HG03039 (cell line): ENCODE measurements at regions not wholly inside any gene's neighbourhood (a gene's known extent, or its start where the extent isn't known, plus 50 kb on each side); places are given as distances from the start of the nearest gene placed in this dataset.
"Not testable (repeated sequence)": the region's sequence is repeated elsewhere in the genome, so short reads cannot be mapped to it uniquely, and the experiment has no call there.

Experiments used
- ATAC-seq: cut with Tn5 transposase; IDR thresholded peaks from one replicate; pipeline ENCODE4 v1.9.1; 2021; ENCODE audit warnings: mild to moderate bottlenecking, moderate library complexity; ENCODE audit not compliant: unreplicated experiment

DNA sequence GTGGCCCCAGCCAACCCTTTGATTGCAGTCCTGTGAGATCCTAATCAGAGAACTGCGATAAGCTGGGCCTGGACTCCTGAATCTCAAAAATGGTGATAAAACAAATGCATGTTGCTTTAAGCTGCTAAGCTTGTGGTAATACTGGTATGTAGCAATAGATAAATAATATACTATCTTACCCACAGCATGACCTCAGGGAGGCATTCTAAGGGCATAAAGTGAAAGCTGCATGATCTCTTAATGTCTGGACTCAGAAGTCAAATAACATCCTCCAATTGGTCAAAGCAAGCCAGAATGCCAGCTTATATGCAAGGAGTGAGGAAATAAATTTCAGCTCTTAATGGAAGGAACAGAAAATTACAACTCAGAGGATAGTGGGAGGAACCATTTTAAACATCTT lies 246.1 kb downstream of the FSIP2 start:
- no peak for ATAC-seq

DNA sequence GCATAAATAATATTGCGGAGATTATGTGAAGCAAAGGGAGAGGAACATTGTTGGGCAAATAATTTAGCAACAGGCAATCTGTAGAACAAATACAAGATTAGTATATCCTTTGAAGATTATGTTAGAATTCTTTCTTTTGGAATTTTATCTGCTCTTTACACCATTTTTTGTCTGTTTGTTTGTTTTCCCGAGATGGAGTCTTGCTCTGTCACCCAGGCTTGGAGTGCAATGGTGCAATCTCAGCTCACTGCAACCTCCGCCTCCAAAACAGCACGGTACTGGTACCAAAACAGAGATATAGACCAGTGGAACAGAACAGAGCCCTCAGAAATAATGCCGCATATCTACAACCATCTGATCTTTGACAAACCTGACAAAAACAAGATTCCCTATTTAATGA lies 250.3 kb downstream of the FSIP2 start:
- not testable (repeated sequence) for ATAC-seq

DNA sequence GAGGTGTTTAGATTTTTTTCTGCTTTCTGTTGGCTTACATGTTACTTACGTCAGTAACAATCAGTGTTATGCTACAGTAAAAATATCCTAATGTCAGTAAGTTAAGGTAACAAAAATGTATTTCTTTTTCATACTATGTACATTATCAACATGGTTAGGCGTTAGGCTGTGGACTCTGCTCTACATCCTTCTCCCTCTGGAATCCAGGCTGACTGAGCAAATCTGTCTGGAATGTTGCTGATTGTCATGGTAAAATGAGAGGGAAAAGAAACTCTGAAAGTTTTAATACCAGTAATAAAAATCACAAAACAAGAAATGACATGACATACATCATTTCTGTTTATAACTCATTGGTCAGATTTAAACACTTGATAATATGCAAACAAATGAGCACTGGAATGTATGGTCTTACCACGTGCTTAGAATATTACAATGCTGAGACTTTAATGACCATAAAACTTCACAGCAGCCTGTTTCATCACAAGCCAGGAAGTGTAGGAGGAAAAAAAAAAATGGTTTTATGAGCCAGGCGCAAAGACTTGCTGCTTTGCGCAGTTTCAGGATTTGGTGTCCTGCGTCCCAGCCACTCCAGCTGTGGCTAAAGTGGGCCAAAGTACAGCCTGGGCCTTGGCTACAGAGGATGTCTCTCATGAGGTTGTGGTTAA lies 252.4 kb downstream of the FSIP2 start:
- no peak for ATAC-seq

DNA sequence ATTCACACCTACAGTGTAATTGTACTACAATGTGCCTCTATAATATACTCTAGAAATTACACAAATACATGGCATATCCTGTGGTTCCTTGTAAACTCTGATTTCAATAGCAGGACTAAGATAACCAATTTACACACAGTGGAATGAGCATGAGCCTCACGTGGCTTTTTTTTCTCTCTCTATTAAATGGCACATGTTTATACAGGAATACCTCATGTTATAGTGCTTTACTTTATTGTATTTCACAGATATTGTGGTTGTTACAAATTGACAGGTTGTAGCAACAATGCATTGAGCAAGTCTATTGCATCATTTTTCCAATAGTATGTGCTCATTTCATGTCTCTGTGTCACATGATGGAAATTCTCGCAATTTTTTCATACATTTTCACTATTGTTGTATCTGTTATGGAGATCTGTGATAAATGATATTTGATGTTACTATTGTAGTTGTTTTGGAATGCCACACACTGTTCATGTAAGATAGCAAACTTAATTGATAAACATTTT lies 260.0 kb downstream of the FSIP2 start:
- no peak for ATAC-seq

DNA sequence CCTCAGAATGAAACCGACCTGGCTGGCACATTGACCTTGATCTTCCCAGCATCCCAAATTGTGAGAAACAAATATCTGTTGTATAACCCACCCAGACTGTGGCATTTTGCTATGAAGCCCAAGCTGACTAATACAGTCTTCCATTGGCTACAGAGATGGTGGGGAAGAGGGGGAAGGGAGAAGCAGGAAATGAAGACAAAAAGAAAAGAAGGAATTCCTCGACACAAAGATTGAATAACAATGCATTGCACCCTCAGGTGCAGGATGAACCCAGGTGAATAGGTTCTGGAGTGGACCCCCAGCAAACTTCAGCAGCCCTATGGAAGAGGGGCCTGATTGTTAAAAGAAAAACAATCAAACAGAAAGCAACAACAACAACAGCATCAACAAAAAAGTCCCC lies 270.7 kb downstream of the FSIP2 start:
- no peak for ATAC-seq

DNA sequence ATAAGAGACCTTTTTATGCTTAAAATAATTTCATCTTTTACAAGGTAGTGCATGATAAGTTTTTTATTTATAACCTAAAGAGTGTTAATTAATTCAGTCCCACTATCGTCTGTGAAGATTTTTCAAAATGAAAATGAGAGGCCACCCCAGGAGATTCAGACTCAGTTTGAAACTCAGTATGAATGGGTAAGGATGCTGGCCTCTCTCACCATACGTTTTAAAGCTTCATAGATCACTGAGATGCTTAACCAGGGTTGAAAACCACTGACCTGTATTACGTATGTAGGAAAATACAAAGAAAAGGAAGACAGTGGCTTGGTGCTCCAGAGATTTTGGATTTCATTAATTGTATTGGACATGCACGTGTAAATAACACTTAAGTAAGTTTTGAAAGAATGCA lies 278.7 kb downstream of the FSIP2 start:
- no peak for ATAC-seq

DNA sequence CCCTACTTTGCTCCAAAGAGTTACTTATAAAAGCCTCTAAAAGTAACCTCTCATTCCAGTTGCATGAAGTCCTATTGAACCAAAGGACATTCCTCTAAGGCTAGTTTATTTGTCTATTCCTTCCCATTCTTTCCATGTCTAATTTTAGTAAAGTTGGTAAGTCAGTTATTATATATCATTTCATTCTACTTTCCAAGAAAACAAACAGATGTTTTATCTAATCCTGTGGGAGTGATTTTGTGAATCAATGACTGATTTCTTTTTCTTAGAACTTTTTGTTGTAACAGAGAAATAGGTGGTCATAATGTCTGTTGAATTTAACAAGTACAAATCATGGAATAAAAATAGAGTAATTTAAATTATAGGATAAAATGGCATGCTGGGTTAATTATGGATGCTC lies 286.3 kb downstream of the FSIP2 start:
- ATAC-seq = no peak

DNA sequence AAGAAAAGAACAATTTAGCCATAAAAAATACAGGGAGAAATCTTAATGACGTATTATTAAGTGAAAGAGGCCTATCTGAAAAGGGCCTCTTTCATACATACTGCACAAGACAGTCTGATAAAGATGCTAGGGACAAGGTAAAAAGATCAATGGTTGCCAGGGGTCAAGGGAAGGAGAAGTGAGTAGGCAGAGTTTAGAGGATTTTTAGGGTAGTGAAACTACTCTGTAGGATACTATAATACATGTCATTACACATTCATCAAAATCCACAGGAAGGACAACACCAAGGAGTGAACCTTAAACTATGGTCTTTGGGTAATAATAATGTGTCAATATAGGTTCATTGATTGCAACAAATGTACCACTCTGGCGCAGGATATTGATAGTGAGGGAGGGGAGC lies 289.3 kb downstream of the FSIP2 start:
- no peak for ATAC-seq

DNA sequence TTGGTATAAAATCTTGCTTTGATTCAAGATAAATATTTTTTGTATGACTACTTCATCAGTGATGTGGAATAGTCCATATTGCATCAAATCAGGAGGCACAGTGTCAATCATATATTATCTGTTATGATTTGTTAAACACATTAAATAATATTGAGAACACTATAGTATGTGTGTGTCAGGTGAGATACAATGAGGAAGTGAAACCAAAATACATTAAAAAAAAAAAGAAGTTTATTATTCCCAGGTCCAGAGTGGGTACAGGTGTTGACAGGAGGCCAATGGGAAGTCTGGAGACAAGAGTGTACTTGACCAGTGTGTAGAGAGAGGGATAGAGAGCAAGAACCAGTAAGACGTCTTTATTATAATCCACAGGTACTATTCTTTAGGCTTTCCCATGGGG lies 292.6 kb downstream of the FSIP2 start:
- no peak for ATAC-seq

DNA sequence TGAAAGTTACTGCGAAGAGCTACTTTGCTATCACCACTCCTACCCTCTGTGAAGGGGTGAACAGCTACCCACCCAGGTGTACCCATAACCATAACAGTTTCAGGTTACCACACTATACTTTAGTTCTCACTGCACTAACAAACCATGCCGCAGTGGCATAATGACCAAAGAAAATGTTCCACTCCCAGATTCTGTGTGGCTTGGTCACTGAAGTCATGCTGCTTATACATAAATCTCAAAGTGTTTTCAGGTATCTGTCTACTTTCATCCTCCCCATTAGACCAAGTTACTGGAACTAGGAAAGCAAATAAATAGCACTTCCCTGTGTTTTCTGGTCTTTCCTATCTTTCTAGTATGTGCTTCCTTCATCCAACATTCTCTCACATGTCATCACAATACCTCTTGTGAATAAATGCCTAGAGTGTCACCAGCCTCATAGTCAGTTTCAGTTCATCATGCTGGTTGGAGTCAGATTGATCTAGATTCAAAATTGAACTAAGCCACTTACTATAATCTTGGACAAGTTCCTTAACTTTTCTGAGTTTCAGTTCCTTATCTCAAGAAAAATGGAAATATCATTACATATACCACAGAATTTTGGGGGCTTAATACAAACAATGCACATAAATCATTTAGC lies 293.6 kb downstream of the FSIP2 start:
- no peak for ATAC-seq

DNA sequence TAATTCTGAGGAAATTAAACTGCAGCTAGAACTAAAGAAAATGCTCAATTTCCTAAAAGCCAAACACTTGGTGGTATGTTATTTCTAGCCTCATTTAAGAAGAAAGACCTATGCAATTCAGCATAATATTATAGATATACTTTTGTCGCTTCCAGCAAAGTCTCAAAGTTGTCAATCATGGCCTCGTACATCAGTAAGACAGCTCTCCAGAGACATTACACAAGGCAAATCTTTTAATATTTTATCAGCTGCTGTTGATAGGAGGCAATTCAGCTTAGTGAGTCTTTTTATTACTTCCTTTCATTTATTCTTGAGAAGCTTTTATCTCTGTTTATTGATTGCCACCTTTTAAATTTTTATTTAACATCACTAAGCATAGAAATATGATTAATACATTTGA lies 294.3 kb downstream of the FSIP2 start:
- no peak for ATAC-seq

DNA sequence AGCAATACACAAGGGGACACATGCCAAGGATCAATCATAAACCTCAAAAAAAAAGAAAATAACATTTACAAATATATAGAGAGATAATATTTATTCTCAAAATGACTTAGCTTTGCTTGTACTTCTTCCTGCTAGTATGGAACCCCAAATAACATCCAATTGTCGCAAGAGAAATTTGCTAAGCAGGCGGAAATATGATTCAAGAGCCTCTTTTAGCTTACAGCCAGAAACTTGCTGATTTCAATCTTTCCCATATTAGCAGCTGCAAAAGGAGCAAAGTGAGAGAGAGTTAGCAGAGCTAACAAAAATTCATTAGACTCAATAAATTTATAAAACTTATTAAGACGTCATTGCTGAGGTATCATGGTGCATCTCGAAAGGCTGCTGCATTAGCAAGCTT lies 294.9 kb downstream of the FSIP2 start:
- ATAC-seq = no peak

DNA sequence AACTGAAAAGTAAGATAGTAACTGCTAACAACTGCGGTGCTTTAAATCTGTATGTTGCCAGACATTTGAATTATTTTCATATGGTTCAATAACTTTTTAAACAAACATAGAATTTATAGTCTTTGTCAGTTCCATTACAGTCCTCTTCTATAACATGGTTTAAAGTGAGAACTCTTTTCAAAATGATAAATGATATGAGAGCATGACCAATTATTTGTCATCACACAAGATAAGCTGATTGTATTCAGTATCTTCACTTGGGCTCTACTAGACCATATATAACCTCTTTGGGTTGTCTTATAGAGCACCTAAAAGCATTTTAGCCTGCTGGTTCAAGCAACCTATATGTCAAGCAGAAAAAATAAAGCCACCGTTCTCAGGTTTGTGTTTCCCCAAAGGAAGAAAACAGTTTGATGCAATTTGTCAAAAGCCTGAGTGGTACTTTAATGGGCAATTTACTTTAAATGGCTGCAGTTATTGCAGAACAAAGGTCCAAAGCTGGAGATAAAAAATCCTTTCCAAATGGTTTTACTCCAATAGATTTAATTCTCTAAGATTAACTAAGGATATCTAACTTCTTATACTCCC lies 298.4 kb downstream of the FSIP2 start:
- no peak for ATAC-seq

DNA sequence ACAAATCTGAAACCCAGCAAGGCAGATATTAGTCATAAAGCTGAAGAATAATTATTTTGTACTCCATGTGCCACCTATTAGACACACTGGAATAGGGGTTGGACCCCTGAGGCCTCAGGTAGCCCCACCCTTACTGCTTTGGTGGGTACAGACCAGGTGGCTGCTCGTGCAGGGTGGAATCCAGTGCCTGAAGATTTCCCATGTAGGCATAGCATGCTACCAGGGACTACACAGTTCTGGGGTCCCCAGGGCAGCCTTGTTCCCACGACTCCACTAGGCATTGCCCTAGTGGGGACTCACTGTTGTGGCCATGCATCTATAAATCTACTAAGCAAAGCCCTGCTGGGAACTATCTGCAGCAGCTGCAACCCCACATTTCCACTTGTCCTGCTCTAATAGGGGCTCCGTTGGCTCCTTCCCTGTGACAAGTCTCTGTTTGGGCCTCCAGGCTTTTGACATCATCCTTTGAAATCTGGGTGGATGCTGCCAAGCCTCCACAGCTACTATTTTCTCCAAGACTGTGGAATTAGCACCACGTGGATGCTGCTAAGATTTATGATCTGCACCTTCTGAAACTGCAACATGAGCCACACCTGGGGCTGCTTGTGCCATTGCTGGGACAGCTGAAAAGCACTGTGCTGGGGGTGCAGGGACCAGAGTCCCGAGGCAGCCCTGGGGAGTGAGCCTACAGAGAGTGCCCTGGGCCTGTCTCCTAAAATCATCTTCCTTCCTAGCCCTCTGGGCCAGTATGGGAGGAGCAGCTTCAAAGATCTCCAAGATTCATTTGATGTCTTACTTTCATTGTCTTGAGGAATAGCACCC lies 303.8 kb downstream of the FSIP2 start:
- no peak for ATAC-seq

DNA sequence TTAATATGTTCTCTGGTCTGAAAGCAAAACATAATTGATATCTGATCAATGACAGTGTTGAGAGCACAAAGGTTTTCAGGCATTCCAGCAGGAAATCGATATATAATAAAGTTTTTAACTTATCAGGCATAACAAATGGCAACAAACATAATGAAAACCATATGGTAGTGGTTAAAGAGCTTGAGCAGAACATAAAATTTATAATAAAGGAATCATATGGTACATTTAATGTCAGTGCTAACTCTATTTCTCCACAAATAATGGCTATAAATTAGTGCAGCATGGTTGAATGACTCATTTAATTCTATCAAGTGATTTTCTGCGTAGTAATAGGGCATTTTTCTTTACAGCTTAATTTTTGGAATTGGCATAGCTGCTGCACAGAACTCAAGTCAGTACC lies 306.2 kb downstream of the FSIP2 start:
- ATAC-seq = no peak

DNA sequence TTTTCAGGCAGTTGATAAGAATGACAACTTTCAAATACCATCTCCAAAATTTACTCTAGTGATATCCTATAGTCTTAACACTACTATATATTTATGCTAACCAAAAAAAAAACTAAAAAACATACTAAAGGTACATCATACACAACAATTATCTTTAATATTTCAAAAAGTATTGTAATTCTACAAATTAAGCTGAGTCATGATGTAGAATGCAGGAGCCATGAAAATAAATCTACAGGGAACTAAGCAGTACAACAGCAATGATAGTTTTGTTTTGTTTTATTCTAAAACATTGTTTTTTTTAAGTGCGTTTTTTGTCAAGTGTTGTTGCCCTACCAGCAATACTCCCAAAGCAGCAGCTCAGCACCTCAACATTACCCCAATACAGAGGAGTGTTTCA lies 314.3 kb downstream of the FSIP2 start:
- no peak for ATAC-seq

DNA sequence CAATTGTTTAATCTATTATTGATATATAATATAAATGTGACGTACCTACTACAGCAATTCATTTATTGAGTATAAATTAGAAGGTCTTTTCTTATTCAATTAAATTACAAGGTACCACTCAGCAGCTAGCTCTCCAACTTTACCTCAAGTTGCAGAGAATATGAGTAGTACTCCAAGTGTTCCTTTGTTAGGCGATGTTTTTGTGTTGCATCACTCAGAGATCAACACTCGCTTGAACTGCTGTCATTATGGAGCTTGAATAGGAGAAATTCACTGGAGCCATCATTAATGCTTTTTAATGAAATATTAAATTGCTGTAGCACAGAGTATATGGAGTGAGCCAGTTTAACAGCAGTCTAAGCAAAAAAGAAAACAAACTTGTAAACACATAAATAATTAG lies 320.0 kb downstream of the FSIP2 start:
- ATAC-seq = no peak

DNA sequence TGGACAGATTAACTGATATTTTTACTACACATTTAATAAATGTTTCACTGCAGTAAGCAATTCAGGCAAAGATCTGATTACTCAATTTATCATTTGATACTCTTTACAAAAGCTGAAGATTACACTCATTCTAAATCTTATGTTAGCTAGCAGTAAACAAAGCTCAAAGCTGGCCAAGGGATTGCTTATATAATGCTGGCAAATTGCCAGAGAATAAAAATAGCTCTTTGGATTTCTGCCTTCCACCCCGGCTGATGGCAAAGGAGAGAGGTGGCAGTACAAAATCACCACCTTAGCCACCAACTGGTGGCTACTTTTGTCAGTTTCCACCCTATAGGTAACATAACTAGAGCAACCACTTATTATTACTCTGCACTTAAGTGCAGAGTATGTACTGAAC lies 320.5 kb downstream of the FSIP2 start:
- ATAC-seq = no peak

DNA sequence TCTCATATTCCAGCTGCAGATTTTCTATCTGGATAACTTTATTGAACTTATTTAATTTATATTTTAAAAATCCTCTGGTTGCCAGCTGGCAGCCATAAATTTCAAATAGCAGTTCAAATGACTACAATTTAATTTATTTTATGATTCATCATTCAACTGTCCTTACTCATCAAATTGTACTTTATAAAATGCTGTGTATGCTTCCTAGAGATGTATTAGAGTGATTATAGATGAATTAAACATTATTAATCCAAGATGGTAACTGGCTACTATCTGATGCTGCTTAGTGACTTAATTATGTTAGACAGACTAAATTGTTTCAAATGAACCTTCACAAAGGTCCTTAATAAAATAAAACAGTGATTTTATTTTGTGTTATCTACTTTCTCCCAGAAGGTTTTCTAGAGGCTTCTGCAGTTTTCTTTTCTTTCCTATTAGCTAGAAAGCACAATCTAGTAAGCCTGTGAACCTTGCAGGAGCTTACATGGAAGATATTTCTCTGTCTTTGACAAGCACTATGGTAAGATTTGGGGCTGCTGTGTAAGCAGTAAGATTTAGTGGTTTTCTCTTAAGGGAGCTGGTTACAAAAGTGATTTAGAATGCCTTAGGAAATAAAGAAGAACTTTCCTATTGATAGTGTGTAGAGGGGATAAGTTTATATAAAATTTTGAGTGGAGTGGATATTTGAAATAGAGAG lies 322.3 kb downstream of the FSIP2 start:
- ATAC-seq = no peak

DNA sequence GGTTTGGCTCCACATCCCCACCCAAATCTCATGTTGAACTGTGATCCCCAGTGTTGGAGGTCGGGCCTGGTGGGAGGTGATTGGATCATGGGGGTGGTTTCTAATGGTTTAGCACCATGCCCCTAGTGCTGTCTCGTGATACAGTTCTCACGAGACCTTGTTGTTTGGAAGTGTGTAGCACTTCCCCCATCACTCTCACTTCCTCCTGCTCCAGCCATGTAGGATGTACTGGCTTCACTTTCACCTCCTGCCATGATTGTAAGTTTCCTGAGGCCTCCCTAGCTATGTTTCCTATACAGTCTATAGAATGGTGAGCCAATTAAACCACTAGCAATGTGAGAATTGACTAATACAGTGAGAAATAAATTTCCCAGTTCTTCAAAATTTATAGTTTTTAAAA lies 325.9 kb downstream of the FSIP2 start:
- ATAC-seq = no peak

DNA sequence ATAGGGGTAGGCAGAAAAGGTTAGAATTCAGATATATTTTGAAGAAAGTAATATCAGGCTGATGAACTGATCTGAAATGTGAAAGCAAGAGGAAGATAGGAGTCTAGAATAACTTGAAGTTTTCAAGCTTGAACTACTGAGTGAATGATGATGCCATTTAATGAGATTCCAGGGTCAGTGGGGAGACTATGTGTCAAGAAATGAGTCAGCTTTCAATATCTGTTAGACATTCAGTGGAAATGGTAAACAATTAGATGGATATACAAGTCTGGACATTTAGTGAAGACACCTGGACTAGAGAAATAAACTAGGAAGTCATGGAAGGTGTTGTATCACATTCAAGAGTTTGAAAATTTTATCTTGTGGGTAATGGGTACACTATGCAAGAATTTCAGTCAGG lies 326.9 kb downstream of the FSIP2 start:
- no peak for ATAC-seq
